Body of pancreas (tissue), 4 donors: ENCODE measurements at regions not wholly inside any gene's neighbourhood (a gene's known extent, or its start where the extent isn't known, plus 50 kb on each side); places are given as distances from the start of the nearest gene placed in this dataset.

Experiments used
- ATAC-seq: fragments of 150-250 bp; one replicate; pipeline ENCODE4 v1.9.1; 2016
- DNase-seq, 4 donors: peaks; one replicate each; pipeline ENCODE4 v3.0.0-alpha.2; 2019
- H3K27ac ChIP-seq, 4 donors: fragments of 200-600 bp; sonication (generic); 1 replicate in 3 of 4; 2 replicates in 1 of 4; pipeline versions ENCODE4 v1.5.1 to v1.6.1; 2016 to 2019; ENCODE audit warnings: mild to moderate bottlenecking in 1 of 4, mixed read lengths in 1 of 4, moderate library complexity in 1 of 4
- H3K27me3 ChIP-seq, 2 donors: fragments of 200-600 bp; sonication (generic); one replicate each; pipeline ENCODE4 v1.6.0; 2016; ENCODE audit warnings: mild to moderate bottlenecking in 1 of 2
- H3K36me3 ChIP-seq, 2 donors: fragments of 200-600 bp; sonication (generic); replicated peaks in 1 of 2; 2 replicates each; pipeline ENCODE4 v1.5.1; 2016; ENCODE audit warnings: low read depth in 2 of 2; ENCODE audit not compliant: insufficient read depth in 1 of 2
- H3K4me1 ChIP-seq: fragments of 200-600 bp; sonication (generic); one replicate; pipeline ENCODE4 v1.6.0; 2016
- H3K4me3 ChIP-seq, 2 donors: fragments of 200-600 bp; sonication (generic); 1 replicate in 1 of 2; 2 replicates in 1 of 2; pipeline ENCODE4 v1.5.1; 2016 to 2019
- H3K9me3 ChIP-seq, 3 donors: fragments of 200-600 bp; sonication (generic); 1 replicate in 2 of 3; 2 replicates in 1 of 3; pipeline ENCODE4 v1.5.1; 2016
- POLR2A ChIP-seq, 3 donors: fragments of 450-650 bp; IDR thresholded peaks; one replicate each; pipeline ENCODE4 v1.6.1; 2016; ENCODE audit warnings: antibody characterized with exemption in 3 of 3, mild to moderate bottlenecking in 2 of 3
- WGBS, 2 donors: methylation state at CpG; one replicate each; pipeline ENCODE4 v1.1.5; 2017; 5-methylcytosine and 5-hydroxymethylcytosine counted together
- intact Hi-C: fragments of 100-400 bp; cut with DNase I; formaldehyde crosslinking; loops from one replicate; pipeline ENCODE4 v1.15.1; 2023
- TF ChIP-seq, protein P1 (sequence below), 7 experiments: fragments of 450-650 bp in 4 of 7; fragments of 200-600 bp in 3 of 7; sonication (generic) in 3 of 7; IDR thresholded peaks; one replicate each; pipeline ENCODE4 v1.5.1; 2016 to 2019; ENCODE audit warnings: antibody characterized with exemption in 7 of 7

DNA sequence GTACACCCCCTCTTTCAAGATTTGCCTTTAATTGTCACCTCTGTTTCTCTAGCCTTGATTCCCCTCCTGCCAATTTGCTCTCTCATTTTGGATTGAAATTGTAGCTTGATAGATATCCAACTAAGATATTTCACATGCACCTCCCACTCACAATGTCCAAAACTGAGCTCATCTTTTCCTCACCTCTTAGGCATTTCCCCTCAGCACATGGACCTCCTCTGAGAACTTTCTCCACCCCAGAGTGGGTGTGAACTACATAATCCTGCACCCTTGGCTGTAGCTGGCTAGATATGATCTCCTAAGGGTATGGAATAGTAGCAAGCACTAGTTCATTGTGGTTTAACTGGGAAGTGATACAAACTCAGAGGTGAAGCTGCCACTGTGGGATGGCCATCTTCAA lies 91.5 kb upstream of the SESN3 start:
- peak; percentile 47 for ATAC-seq
- H3K4me1 ChIP-seq: no peaks in the 10 kb centered on the region
- H3K9me3 ChIP-seq: no peaks in the 10 kb centered on the region
- no peak overlapping the region for H3K27ac ChIP-seq
- intact Hi-C loops: no loop called here
- no peaks in the 10 kb centered on the region for H3K27me3 ChIP-seq
- DNase-seq: no peak
- no peak overlapping the region for H3K4me3 ChIP-seq
- no peak for TF ChIP-seq POLR2A (IDR thresholded peaks at IDR 0.05)
- TF ChIP-seq, protein P1, sequence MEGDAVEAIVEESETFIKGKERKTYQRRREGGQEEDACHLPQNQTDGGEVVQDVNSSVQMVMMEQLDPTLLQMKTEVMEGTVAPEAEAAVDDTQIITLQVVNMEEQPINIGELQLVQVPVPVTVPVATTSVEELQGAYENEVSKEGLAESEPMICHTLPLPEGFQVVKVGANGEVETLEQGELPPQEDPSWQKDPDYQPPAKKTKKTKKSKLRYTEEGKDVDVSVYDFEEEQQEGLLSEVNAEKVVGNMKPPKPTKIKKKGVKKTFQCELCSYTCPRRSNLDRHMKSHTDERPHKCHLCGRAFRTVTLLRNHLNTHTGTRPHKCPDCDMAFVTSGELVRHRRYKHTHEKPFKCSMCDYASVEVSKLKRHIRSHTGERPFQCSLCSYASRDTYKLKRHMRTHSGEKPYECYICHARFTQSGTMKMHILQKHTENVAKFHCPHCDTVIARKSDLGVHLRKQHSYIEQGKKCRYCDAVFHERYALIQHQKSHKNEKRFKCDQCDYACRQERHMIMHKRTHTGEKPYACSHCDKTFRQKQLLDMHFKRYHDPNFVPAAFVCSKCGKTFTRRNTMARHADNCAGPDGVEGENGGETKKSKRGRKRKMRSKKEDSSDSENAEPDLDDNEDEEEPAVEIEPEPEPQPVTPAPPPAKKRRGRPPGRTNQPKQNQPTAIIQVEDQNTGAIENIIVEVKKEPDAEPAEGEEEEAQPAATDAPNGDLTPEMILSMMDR (IDR thresholded peaks at IDR 0.05): no peak
- no peaks in the 10 kb centered on the region for H3K36me3 ChIP-seq

DNA sequence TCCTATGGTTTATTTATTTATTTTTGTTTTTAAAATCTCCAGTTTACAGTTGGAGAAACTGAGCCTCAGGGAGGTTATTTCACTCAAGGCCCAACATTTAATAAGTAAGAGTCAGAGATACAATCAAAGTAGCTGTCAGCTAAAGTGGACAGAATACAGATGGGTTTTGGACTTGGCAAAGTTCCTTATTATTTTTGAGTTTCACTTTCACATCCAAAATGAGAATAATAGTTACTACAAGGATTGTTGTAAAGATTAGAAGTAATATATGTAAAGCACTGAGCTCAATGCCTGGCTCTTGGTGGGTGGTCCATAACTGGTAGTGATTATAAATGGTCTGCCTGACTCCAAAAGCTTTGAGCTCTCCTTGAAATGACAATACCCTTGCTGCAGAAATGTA lies 87.5 kb upstream of the SESN3 start:
- Histone ChIP-seq H3K27ac (no peak overlapping the region), H3K4me3 (no peak overlapping the region), H3K9me3 (no peaks in the 10 kb centered on the region), H3K4me1 (no peaks in the 10 kb centered on the region), H3K27me3 (no peaks in the 10 kb centered on the region), H3K36me3 (no peaks in the 10 kb centered on the region)
- TF ChIP-seq, protein P1 (IDR thresholded peaks at IDR 0.05): no peak
- TF ChIP-seq POLR2A (IDR thresholded peaks at IDR 0.05): no peak
- ATAC-seq (no peak), DNase-seq (no peak)
- intact Hi-C loops: no loop called here

DNA sequence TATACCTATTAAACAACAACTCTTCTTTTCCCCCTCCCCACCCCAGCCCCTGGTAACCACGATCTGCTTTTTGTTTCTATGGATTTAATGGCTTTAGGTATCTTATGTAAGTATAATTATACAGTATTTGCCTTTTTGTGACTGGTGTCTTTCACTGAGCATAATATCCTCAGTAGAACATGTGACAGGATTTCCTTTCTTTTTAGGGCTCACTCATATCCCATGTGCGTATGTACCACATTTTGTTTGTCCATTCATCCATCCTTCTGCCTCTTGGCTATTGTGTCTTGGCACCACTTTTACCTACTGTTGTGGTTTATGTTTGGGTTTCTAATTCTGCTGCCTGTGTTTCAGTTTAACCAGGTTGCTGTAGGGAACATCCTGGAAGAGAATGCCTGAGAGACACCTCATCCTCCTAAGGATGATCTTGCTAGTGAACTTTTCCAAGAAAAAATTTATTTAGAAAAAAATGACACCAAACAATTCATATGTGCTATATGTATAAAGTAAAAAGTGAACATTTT lies 77.6 kb upstream of the SESN3 start:
- no peak overlapping the region for H3K27ac ChIP-seq
- intact Hi-C loops: no loop called here
- 71 to 86% methylated on average over 2 of the region's 2 CpGs for WGBS, 2 donors
- ATAC-seq (no peak), DNase-seq (no peak)
- H3K27me3 ChIP-seq: no peaks in the 10 kb centered on the region
- H3K36me3 ChIP-seq: no peaks in the 10 kb centered on the region
- no peaks in the 10 kb centered on the region for H3K4me1 ChIP-seq
- H3K4me3 ChIP-seq: no peak overlapping the region
- no peak for TF ChIP-seq POLR2A (IDR thresholded peaks at IDR 0.05)
- TF ChIP-seq, protein P1 (IDR thresholded peaks at IDR 0.05): no peak
- H3K9me3 ChIP-seq: no peaks in the 10 kb centered on the region

DNA sequence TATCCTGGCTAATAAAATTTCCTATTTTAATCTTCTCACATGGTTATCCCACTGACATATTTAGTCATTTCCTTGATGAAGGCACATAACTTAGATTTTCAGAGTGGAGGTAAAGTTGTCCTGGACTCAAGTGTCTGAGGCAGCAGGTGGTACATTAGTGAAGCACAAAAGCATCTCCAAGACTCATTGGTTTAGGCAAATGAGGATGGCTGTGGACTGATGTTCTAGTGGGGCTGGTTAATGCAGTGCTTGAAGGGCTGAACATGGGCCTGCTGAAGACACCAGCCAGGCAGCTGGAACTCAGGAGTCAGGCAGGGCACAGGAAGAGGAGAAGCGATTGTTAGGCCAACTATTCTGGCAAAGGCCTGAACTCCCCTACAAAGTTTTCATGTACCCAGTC lies 76.3 kb upstream of the SESN3 start:
- no peaks in the 10 kb centered on the region for H3K9me3 ChIP-seq
- no peaks in the 10 kb centered on the region for H3K4me1 ChIP-seq
- no peak for ATAC-seq
- H3K4me3 ChIP-seq: no peak overlapping the region
- H3K27ac ChIP-seq: no peak overlapping the region
- intact Hi-C loops: no loop called here
- no peaks in the 10 kb centered on the region for H3K27me3 ChIP-seq
- DNase-seq: no peak
- 69 to 71% methylated on average over 1 of the region's 1 CpG for WGBS, 2 donors
- TF ChIP-seq, protein P1 (IDR thresholded peaks at IDR 0.05): no peak
- TF ChIP-seq POLR2A (IDR thresholded peaks at IDR 0.05): no peak
- H3K36me3 ChIP-seq: no peaks in the 10 kb centered on the region

DNA sequence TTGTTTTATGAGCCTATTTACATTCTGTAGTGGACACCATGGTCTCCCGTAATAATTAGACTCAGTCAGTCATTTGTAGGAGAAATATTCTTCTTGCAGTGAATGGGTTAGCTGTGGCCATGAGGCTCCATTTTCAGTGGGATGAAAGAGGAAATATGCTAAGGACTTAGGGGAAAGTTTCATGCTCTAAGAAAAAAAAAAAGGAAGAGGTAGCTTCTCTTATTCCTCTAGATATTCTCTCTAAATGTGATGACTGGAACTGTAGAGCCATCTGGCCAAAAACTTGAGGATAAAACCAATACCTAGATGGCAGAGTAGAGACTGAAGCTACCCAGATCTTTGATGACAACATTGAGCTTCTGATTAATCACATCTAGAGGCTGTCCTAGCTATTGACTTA lies 75.8 kb upstream of the SESN3 start:
- Histone ChIP-seq H3K4me1 (no peaks in the 10 kb centered on the region), H3K27me3 (no peaks in the 10 kb centered on the region), H3K27ac (no peak overlapping the region), H3K4me3 (no peak overlapping the region), H3K36me3 (no peaks in the 10 kb centered on the region), H3K9me3 (no peaks in the 10 kb centered on the region)
- DNase-seq (no peak), ATAC-seq (no peak)
- TF ChIP-seq, protein P1 (IDR thresholded peaks at IDR 0.05): no peak
- TF ChIP-seq POLR2A (IDR thresholded peaks at IDR 0.05): no peak
- 65 to 68% methylated on average over 1 of the region's 1 CpG for WGBS, 2 donors
- intact Hi-C loops: no loop called here
